ENCODE measurements at regions not wholly inside any gene's neighbourhood (a gene's known extent, or its start where the extent isn't known, plus 50 kb on each side); places are given as distances from the start of the nearest gene placed in this dataset.
"Not testable (repeated sequence)": the region's sequence is repeated elsewhere in the genome, so short reads cannot be mapped to it uniquely, and the experiment has no call there.

DNA sequence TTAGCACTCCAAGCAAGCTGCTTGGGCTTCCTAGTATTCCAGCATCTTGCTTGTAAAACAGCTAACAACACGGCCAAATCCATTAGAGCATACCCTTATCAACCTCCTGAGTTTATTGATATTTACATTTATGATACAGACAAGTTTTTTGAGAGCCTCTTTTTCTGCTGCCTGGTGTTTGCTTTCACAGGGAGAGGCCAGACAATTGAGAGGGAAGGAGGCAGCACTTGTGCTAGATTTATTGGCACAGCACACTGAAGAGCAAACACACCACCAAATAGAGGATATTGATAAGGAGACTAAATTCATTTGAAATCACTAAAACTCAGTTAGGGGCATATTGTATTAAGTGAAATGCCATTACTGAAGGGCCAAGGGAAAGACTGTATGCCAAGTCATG is 1142.3 kb upstream of the FANCL start:
- DNase-seq, result peak; percentile 95

DNA sequence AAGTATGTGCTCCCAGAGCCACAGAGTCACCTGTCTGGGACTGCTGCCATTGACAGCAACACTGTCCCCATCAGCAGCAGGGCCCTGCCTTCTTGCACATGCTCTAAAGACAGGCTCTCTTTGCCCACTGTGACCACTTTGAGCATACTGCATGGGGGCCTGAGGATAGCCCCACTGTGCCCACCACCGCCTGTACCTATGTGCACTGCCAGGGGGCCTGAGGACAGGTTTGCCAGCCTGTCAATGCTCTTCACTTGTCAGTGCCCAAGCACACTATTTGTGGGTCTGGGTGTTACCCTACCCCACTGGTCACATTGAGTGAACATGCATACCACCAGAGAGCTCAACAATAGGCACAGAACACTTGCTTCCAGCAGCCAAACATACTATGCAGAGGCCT is 1137.0 kb upstream of the FANCL start:
- no peak for DNase-seq

DNA sequence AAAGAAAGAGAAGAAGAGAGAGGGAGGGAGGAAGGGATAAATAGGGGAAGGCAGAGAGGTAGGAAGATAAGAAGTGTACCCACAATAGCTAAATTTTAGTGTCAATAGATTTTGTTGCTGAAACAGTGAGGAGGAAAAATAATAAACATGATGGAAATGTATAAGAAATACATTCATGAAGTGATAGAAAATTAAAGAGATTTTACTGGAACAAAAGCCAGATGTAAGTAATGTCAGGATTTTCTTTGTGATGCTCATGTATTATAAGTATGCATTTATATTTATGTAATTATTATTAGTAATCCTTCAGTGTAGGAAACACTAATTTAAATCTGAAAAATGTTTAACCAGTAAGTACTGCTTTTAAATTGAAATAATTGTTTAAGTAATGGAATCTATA is 1125.2 kb upstream of the FANCL start:
- no peak for DNase-seq

DNA sequence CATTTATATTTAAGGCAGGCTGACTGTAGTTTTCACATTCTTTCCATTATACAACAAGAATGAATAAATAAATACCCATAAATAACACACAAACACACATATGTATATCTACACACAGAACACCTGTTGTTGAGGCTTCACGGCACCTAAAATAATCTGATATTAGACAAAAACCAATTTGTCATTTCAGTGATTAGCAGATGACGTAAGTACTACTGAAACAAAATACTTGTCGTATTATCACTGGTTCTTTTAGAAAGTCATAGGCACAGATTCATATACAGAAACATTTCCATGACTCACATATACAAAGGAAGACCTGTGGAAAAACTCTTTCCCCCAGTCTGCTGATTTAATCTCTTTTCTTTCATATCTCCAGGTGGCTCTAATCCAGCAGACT is 1113.4 kb upstream of the FANCL start:
- no peak for DNase-seq

- no peak for DNase-seq
Observed at GRCh38 chr2:59353306-59353921, 1112.3 kb upstream of the FANCL start.

GRCh38 chr2:59342166-59342565 is 1101.0 kb upstream of the FANCL start:
- no peak for DNase-seq

GRCh38 chr2:59339837-59340207 is 1098.7 kb upstream of the FANCL start:
- no peak for DNase-seq

DNA sequence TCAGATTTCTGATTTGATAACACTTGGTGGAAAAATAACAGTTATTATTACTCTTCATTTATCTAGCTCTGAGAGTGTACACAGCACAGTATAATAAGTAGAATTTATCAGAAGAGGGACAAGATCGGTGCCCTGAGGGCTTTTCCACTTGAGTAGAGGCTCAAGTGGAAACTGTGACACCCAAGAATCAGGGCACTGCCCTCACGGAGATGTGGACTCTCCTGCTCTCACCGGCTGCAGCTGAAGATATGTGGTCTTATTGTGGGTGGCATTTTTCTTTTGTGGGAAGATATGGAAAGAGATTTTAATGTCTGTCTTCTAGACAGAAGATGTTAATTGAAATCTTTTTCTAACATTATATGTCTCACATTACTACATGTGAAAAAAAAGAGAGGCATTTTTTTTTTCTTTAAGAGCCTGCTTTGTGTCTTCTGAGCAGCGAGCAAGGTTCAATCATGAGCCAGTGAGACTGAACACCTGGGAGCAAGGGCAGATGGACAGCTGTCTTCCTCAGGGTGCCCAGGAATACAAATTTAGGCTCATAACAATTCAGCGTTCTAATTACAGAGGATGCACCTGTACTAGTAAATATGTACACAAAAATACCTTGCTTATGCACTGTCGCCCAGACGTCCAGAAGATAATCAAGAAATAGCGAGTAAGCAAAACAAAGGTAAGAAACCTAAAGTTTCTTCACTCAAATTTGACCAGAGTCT is 1098.2 kb upstream of the FANCL start:
- DNase-seq, result no peak

GRCh38 chr2:59333007-59333406 is 1091.9 kb upstream of the FANCL start:
- no peak for DNase-seq

DNA sequence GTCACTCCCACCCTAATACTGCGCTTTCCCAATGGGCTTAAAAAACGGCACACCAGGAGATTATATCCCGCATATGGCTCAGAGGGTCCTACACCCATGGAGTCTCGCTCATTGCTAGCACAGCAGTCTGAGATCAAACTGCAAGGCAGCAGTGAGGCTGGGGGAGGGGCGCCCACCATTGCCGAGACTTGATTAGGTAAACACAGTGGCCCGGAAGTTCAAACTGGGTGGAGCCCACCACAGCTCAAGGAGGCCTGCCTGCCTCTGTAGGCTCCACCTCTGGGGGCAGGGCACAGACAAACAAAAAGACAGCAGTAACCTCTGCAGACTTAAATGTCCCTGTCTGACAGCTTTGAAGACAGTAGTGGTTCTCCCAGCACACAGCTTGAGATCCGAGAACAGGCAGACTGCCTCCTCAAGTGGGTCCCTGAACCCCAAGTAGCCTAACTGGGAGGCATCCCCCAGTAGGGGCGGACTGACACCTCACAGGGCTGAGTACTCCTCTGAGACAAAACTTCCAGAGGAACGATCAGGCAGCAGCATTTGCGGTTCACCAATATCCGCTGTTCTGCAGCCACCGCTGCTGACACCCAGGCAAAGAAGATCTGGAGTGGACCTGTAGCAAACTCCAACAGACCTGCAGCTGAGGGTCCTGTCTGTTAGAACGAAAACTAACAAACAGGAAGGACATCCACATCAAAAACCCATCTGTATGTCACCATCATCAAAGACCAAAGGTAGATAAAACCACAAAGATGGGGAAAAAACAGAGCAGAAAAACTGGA is 1085.6 kb upstream of the FANCL start:
- not testable (repeated sequence) for DNase-seq

GRCh38 chr2:59322870-59323269 is 1081.7 kb upstream of the FANCL start:
- no peak for DNase-seq

DNA sequence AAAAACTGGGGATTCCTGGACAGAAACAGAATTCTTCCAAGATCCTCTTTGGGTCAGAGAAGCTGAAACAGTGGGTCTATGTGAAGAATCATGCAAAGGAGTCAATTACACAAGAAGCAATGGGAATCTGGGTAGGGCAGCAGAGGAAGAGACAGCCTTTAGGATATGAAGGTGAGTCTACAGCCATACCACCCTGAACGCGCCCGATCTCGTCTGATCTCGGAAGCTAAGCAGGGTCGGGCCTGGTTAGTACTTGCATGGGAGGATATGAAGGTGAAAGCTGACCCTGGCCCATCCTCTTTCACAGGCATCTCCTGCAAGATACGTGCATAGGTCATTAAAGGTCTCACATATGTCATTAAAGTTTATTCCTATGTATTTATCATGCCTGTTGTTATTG is 1080.9 kb upstream of the FANCL start:
- DNase-seq, result no peak

DNA sequence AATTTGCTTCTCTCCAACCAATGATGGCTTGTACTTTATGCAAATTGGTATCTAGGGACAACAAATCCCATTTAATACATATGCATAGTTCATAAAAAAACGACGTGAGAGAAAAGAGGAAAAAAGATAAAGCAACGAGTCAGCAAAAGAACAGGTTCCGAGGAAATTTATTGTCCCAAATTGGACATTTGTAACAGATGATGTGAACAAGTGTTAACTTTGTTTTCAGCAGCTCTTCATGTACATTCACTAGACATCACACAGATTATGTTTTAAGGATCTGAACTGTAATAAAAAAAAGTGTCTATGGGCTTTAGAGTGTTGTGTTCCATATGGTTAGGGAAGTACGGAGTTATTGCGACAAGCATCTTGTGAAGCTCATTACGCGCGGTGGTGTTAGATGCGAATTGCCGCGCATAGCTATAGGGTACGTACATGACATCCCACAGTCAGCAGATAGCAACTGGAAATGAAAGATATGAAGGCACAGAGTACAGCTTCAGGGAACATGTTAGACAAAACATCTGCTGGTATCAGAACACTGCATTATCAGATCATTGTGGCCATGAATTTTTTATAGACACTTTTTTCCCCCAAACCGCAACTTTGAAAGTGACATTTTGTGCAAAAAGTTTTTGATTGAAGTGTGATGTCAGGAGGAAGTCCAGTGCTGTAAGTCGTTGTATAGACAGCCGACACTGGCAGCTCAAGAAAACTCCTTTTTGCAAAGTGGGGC is 1073.1 kb upstream of the FANCL start:
- no peak for DNase-seq

DNA sequence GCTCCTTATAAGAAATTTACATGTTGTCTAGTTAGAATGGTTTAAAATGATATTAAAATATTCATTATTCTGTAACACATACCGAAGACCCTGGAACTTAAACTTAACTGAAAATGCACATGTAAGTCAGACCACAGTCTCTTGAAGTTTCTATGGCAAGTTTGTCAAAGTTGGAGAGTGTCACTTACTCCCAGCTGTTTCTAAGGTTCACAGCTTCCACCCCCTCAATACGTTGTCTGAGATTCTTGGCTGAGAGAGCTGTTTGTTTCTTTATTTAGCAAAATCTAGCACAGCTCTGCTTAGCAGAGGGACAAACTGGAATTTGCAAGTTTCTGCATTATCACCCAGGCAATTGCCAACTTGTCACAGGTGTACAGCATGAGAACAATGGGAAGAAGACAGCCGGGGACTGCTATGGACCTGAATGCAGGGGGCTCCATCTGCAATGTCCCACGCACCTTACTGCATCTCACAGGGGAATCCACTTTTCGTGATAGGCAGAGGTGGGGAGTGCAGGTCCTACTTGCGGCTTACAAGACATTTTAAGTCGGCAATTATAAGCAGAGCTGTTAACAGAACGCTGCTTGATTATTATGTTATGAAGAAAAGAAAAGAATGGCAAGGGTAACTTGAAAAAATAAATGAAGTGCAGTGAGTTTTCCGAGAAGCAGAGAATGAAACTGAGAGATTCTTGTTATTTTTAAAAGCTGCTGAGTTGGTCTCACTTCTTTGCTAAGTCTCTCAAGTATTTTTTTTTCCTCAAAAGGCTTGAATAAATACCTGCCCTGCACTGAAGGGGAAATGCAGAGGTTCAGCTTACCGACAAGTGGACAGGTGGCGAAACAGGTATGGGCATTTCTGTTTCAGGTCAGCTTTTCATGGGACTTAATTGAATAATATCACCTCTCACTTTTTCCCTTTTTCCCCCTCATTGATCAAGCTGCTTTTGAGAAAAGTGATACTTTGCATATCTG is 1072.1 kb upstream of the FANCL start:
- no peak for DNase-seq

DNA sequence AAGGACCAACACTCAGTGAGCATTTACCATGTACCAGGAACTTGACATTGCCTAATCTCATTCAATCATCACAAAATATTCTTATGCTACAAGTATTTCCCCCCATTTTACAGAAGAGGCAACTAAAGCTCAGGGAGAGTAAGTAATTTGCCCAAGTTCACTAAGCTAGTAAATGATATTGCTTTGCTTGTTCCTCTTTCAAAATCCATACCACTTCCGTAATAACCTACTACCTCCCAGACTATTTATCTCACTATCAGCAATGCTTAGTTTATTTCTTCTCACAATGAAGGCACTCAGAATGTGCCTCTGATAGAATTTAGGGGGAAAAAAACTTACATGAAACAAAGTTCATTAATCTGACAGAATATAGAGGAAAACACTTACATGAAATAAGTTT is 1070.9 kb upstream of the FANCL start:
- DNase-seq, result no peak

DNA sequence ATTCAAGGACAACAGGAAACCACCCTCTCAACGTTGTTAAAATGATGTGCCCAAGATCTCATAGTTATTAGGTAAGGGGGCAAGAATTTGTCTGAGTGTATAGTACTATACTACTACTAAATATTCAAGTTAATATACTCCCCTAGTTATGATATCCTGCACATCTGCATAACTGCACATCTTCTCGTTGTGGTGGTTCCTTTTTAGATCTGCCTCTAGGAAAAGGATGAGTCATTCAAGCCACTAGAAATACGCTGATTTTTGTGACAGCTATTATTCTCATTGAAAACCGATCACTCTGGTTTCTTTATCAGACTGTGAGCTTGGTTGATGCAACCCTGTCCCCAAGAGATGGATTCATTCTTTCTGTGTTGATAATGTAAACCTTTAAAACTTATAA is 1067.0 kb upstream of the FANCL start:
- DNase-seq, result no peak

DNA sequence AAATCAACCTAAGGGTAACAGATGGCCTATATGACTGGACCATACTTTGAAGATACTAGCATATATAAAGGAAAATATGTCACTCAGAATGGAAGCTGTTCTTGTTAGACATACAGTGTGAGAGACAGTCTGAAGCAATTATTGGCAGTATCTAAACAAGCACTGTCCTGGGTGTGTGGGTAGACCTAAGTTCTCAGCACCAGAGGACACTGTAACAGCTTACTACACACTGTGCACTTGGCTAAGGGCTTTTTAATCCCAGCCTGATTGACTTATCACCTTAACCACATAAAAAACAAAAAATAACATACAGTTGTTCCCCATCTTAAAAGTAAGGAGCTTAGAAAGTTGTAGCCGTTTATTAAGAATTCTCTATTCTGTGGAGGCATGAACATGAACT is 1066.1 kb upstream of the FANCL start:
- DNase-seq, result no peak

DNA sequence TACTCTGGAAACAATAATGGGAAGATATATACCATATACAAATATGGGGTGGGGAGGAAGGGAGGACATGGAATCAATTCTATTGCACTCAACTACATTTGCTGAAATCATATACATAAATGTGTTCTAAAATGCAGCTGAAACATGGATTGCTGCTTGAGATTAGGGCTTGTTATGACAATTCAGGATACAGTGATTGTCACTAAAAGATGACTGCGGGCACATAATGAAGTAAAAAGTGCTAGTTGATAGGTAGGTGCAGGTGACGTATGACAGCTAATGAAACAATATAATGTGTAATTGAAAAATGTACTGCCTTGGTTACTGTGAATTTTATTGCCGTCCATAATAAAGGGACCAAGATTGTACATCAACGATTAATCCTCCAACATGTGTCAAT is 1062.1 kb upstream of the FANCL start:
- no peak for DNase-seq

GRCh38 chr2:59302683-59303082 is 1061.6 kb upstream of the FANCL start:
- DNase-seq, result no peak

DNA sequence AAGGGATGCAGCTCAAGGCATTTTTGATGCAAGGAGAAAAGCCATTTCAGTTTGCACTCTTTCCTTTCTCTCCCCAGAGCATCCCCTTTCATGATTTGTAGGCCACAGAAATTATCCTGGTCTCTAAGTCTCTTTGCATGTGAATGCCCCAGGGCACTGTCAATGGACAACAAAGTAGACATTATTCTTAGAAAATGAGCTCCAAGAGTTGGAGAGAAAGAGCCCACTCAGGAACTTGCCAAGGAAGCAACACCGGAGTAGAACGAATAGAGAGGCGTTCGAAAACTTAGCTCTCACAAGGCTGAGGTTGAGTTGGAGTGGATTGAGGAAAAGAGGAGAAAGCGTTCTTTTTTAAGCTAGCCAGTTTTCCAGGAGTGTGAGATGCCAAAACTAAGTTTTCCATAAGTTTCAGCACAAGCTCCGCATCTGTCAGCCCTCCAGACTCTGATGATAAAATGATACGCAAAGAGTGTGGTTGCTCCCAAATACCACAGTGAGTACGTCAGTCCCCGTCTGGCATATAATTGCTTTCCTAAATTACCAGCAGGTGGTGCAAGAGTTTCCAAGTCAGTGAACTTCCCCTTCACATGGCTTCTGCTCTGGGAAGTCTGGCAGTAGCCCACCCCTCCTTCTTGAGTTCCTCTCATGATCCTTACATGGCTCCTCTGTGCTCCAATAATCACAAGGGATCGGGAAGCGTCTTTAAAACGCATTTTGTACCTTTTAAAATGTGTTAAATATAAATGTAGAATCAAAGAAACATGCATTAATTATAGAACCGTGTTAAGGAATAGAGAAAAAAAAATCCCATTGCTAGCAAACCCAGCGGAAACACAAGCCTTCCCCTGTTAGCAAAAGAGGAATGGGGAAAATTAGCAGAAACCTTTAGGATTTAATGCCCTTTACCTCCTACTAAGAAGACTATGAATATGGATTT is 1060.6 kb upstream of the FANCL start:
- no peak for DNase-seq

DNA sequence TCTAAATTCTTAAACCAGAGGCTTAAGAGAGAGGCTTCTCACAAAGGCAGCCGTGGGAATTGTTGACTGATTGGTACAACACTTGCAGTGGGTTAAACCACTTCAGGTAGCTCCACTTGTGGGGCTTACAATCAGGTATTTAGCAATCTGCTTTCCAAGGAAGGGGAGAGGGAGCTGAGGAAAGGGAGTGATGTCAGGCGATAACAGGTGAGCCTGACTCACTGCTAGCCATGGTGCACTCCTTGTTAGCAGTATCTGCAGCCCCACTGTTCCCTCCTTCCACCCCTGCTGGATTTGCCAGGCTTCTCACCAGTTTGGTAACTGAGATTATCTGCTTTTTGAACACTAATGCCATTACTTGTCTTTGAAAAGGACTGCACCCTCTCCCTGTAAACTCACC is 1056.7 kb upstream of the FANCL start:
- DNase-seq, result no peak

Data from DMS153 (cell line).